CD4-positive, alpha-beta T cell treated with Interleukin-10 for 1 hour (primary cell): ENCODE measurements at regions not wholly inside any gene's neighbourhood (a gene's known extent, or its start where the extent isn't known, plus 50 kb on each side); places are given as distances from the start of the nearest gene placed in this dataset.
"Not testable (repeated sequence)": the region's sequence is repeated elsewhere in the genome, so short reads cannot be mapped to it uniquely, and the experiment has no call there.

Source experiments
- DNase-seq: peaks from one replicate; pipeline ENCODE4 v3.0.0-alpha.2; 2020

- DNase-seq, result no peak
These were observed 117.6 kb upstream of the MRI1 start for GRCh38 chr19:13646758-13647157.

GRCh38 chr19:13644645-13645044 is 119.7 kb upstream of the MRI1 start:
- no peak for DNase-seq

GRCh38 chr19:13640611-13641010 is 123.7 kb upstream of the MRI1 start:
- no peak for DNase-seq

GRCh38 chr19:13639342-13639929 is 124.9 kb upstream of the MRI1 start:
- no peak for DNase-seq

GRCh38 chr19:13637664-13638063 is 126.7 kb upstream of the MRI1 start:
- no peak for DNase-seq

- DNase-seq, result no peak
These were observed 128.4 kb upstream of the CACNA1A start for GRCh38 chr19:13634658-13635057.

GRCh38 chr19:13633522-13633922 is 127.2 kb upstream of the CACNA1A start:
- DNase-seq, result no peak

- DNase-seq, result no peak
These were observed 126.8 kb upstream of the CACNA1A start for GRCh38 chr19:13633109-13633508.

GRCh38 chr19:13632164-13632563 is 125.9 kb upstream of the CACNA1A start:
- not testable (repeated sequence) for DNase-seq

GRCh38 chr19:13629687-13630357 is 123.5 kb upstream of the CACNA1A start:
- DNase-seq, result no peak

- no peak for DNase-seq
These were observed 121.3 kb upstream of the CACNA1A start for GRCh38 chr19:13627531-13627930.

GRCh38 chr19:13623716-13624710 is 117.7 kb upstream of the CACNA1A start:
- no peak for DNase-seq

GRCh38 chr19:13622766-13623715 is 116.8 kb upstream of the CACNA1A start:
- DNase-seq, result no peak

GRCh38 chr19:13621413-13621812 is 115.1 kb upstream of the CACNA1A start:
- DNase-seq, result no peak

- DNase-seq, result no peak
These were observed 112.9 kb upstream of the CACNA1A start for GRCh38 chr19:13619203-13619632.

- no peak for DNase-seq
These were observed 109.6 kb upstream of the CACNA1A start for GRCh38 chr19:13615890-13616289.

GRCh38 chr19:13613447-13613846 is 107.2 kb upstream of the CACNA1A start:
- no peak for DNase-seq

GRCh38 chr19:13611596-13611995 is 105.3 kb upstream of the CACNA1A start:
- DNase-seq, result no peak

- no peak for DNase-seq
These were observed 103.9 kb upstream of the CACNA1A start for GRCh38 chr19:13610039-13610691.

- DNase-seq, result no peak
These were observed 99.9 kb upstream of the CACNA1A start for GRCh38 chr19:13606156-13606555.

GRCh38 chr19:13604902-13605586 is 98.8 kb upstream of the CACNA1A start:
- no peak for DNase-seq
